ENCODE measurements at regions not wholly inside any gene's neighbourhood (a gene's known extent, or its start where the extent isn't known, plus 50 kb on each side); places are given as distances from the start of the nearest gene placed in this dataset.

GRCh38 chr2:145185696-145186095, 665.8 kb upstream of the ZEB2 start:
- no peak for TF ChIP-seq CTCF (conservative IDR thresholded peaks at IDR 0.05; ENCODE audit: low read length)
- no peak for DNase-seq (ENCODE audit: low read depth)

GRCh38 chr2:145184741-145185651, 665.1 kb upstream of the ZEB2 start:
- peak; percentile 90 for DNase-seq (ENCODE audit: low read depth)
- no peak overlapping the region for H3K4me3 ChIP-seq (ENCODE audit: low read length)
- TF ChIP-seq CTCF (conservative IDR thresholded peaks at IDR 0.05; ENCODE audit: low read length), result no peak

More at GRCh38 chr2:145185696-145186095, 665.8 kb upstream of the ZEB2 start:
- no peak overlapping the region for H3K4me3 ChIP-seq (ENCODE audit: low read length)

DNA sequence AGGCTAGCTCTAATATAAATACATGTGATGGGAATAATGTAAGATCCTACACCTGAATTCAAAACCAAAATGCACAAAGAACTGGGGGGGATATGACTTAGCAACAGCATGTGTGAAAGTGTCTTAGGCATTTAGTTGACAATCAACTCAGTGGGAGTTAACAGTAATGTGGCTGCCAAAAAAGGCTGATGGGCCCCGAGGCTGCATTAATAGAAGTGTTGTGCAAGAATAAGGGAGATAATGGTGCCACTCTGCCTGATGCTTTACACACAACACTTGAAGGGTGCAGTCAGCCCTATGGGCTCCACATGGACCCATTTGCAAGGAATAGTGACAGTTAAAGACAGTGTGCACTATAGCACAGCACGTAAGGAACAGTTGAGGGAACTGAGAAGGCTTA, 649.4 kb upstream of the ZEB2 start:
- DNase-seq (ENCODE audit: low read depth), result no peak
- no peak for TF ChIP-seq CTCF (conservative IDR thresholded peaks at IDR 0.05; ENCODE audit: low read length)
- no peak overlapping the region for H3K4me3 ChIP-seq (ENCODE audit: low read length)

DNA sequence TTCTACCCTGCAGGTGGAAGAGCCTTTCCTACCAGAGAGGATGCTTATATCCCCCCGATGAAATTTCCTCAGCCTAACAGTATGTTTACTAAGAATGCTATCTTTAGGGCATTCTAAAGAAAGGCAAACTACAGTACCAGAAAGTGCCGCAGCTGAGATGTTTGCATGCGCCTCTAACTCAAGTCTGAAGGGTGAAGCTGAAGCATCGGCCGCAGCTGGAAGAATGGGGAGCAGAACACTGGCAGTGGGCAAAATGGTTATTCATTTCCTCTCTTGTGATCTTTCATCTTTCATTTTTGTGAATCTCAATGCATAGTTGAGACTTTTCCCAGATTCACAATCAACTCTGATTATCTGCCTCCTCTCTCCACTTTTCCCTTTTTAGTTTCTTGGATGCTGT, 648.2 kb upstream of the ZEB2 start:
- no peak for TF ChIP-seq CTCF (conservative IDR thresholded peaks at IDR 0.05; ENCODE audit: low read length)
- DNase-seq (ENCODE audit: low read depth), result no peak
- H3K4me3 ChIP-seq (ENCODE audit: low read length), result no peak overlapping the region

GRCh38 chr2:145166731-145167302, 646.9 kb upstream of the ZEB2 start:
- no peak overlapping the region for H3K4me3 ChIP-seq (ENCODE audit: low read length)
- peak; percentile 49 for DNase-seq (ENCODE audit: low read depth)
- no peak for TF ChIP-seq CTCF (conservative IDR thresholded peaks at IDR 0.05; ENCODE audit: low read length)

- DNase-seq (ENCODE audit: low read depth), result no peak
- no peak overlapping the region for H3K4me3 ChIP-seq (ENCODE audit: low read length)
- TF ChIP-seq CTCF (conservative IDR thresholded peaks at IDR 0.05; ENCODE audit: low read length), result no peak
Measured at GRCh38 chr2:145161656-145162055, 641.7 kb upstream of the ZEB2 start.

DNA sequence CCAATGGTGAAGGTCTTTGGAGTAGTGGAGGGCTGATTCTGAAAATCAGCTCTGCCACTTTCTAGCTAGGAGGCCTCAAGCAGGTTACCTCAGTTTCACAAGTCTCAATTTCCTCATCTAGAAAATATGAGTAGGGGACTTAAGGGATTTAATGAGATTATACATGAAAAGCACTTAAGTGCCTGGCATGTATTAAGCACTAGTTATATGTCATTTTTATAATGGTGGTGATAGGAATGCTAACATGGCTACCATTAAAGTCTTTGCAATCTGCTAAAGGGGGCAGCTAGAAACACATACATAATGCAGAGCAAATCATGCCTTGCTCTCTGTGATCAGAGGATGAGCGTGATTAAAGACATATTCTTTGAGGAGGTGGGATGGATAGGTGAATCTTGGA, 640.9 kb upstream of the ZEB2 start:
- no peak for DNase-seq (ENCODE audit: low read depth)
- no peak for TF ChIP-seq CTCF (conservative IDR thresholded peaks at IDR 0.05; ENCODE audit: low read length)
- H3K4me3 ChIP-seq (ENCODE audit: low read length), result no peak overlapping the region
